GM23338 (cell line): ENCODE measurements at regions not wholly inside any gene's neighbourhood (a gene's known extent, or its start where the extent isn't known, plus 50 kb on each side); places are given as distances from the start of the nearest gene placed in this dataset.
"Not testable (repeated sequence)": the region's sequence is repeated elsewhere in the genome, so short reads cannot be mapped to it uniquely, and the experiment has no call there.

Experiments
- EZH2 ChIP-seq: fragments of 200-600 bp; sonication (generic); IDR thresholded peaks from one replicate; pipeline ENCODE4 v1.8.0; 2017; ENCODE audit warnings: antibody characterized with exemption, mild to moderate bottlenecking, low read depth; ENCODE audit not compliant: unreplicated experiment
- TF ChIP-seq, protein P1 (sequence below), 2 experiments: fragments of 200-600 bp in 1 of 2; sonication (generic) in 1 of 2; conservative IDR thresholded peaks; 2 replicates each; pipeline versions ENCODE4 v1.5.1 to v1.6.1; 2016 to 2017; ENCODE audit warnings: antibody characterized with exemption in 2 of 2, low read depth in 2 of 2, mild to moderate bottlenecking in 2 of 2, moderate library complexity in 1 of 2
- TF ChIP-seq, protein P2 (sequence below): IDR thresholded peaks from one replicate; pipeline ENCODE4 v1.6.1; 2018; ENCODE audit warnings: antibody characterized with exemption; ENCODE audit not compliant: unreplicated experiment

DNA sequence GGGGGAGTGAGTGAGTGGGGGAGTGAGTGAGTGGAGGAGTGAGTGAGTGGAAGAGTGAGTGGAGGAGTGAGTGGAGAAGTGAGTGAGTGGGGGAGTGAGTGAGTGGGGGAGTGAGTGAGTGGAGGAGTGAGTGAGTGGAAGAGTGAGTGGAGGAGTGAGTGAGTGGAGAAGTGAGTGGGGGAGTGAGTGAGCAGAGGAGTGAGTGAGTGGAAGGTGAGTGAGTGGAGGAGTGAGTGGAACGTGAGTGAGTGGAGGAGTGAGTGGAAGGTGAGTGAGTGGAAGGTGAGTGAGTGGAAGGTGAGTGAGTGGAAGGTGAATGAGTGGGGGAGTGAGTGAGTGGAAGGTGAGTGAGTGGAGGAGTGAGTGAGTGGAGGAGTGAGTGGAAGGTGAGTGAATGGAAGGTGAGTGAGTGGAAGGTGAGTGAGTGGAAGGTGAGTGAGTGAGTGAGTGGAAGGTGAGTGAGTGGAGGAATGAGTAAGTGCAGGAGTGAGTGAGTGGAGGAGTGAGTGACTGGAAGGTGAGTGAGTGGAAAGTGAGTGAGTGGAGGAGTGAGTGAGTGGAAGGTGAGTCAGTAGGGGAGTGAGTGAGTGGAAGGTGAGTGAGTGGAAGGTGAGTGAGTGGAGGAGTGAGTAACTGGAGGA lies 62.4 kb upstream of the GZMB start:
- TF ChIP-seq, protein P1, sequence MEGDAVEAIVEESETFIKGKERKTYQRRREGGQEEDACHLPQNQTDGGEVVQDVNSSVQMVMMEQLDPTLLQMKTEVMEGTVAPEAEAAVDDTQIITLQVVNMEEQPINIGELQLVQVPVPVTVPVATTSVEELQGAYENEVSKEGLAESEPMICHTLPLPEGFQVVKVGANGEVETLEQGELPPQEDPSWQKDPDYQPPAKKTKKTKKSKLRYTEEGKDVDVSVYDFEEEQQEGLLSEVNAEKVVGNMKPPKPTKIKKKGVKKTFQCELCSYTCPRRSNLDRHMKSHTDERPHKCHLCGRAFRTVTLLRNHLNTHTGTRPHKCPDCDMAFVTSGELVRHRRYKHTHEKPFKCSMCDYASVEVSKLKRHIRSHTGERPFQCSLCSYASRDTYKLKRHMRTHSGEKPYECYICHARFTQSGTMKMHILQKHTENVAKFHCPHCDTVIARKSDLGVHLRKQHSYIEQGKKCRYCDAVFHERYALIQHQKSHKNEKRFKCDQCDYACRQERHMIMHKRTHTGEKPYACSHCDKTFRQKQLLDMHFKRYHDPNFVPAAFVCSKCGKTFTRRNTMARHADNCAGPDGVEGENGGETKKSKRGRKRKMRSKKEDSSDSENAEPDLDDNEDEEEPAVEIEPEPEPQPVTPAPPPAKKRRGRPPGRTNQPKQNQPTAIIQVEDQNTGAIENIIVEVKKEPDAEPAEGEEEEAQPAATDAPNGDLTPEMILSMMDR (conservative IDR thresholded peaks at IDR 0.05; ENCODE audit: low read depth in 2 of 2), result not testable (repeated sequence)
- not testable (repeated sequence) for TF ChIP-seq EZH2
- TF ChIP-seq, protein P2, sequence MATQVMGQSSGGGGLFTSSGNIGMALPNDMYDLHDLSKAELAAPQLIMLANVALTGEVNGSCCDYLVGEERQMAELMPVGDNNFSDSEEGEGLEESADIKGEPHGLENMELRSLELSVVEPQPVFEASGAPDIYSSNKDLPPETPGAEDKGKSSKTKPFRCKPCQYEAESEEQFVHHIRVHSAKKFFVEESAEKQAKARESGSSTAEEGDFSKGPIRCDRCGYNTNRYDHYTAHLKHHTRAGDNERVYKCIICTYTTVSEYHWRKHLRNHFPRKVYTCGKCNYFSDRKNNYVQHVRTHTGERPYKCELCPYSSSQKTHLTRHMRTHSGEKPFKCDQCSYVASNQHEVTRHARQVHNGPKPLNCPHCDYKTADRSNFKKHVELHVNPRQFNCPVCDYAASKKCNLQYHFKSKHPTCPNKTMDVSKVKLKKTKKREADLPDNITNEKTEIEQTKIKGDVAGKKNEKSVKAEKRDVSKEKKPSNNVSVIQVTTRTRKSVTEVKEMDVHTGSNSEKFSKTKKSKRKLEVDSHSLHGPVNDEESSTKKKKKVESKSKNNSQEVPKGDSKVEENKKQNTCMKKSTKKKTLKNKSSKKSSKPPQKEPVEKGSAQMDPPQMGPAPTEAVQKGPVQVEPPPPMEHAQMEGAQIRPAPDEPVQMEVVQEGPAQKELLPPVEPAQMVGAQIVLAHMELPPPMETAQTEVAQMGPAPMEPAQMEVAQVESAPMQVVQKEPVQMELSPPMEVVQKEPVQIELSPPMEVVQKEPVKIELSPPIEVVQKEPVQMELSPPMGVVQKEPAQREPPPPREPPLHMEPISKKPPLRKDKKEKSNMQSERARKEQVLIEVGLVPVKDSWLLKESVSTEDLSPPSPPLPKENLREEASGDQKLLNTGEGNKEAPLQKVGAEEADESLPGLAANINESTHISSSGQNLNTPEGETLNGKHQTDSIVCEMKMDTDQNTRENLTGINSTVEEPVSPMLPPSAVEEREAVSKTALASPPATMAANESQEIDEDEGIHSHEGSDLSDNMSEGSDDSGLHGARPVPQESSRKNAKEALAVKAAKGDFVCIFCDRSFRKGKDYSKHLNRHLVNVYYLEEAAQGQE, result not testable (repeated sequence)
